OCI-LY7 (cell line): ENCODE measurements at regions not wholly inside any gene's neighbourhood (a gene's known extent, or its start where the extent isn't known, plus 50 kb on each side); places are given as distances from the start of the nearest gene placed in this dataset.

Experiments used
- BruUV-seq: library from RNA; stranded (reverse); fragments of 400-500 nt; replicated peaks from 2 replicates; lab custom pipeline; 2021; lab: Mats Ljungman, UMichigan
- CTCF ChIA-PET: fragments of 300-600 bp; sonication (Branson Sonifier 250); formaldehyde crosslinking; loops from one replicate; lab custom pipeline; 2022; ENCODE audit warnings: antibody characterized with exemption; ENCODE audit not compliant: unreplicated experiment; lab: Charles Lee
- POLR2A ChIA-PET: fragments of 300-600 bp; sonication (Branson Sonifier 250); formaldehyde crosslinking; loops from one replicate; lab custom pipeline; 2022; ENCODE audit warnings: antibody characterized with exemption; lab: Charles Lee
- DNase-seq: peaks from one replicate; pipeline ENCODE4 v3.0.0-alpha.2; 2015; ENCODE audit warnings: low spot score
- H2AFZ ChIP-seq: fragments of 200-600 bp; sonication (generic), shearing (Covaris generic); 2 replicates; pipeline ENCODE4 v1.6.1; 2014; ENCODE audit warnings: mild to moderate bottlenecking, antibody characterized with exemption, low read length, moderate library complexity
- H3K27ac ChIP-seq: fragments of 200-600 bp; sonication (generic); 2 replicates; pipeline ENCODE4 v1.5.1; 2014; ENCODE audit warnings: mixed run types, low read depth, mild to moderate bottlenecking, moderate library complexity, low read length, inconsistent platforms; ENCODE audit not compliant: poor library complexity, severe bottlenecking
- H3K36me3 ChIP-seq: fragments of 200-600 bp; sonication (generic); 2 replicates; pipeline ENCODE4 v1.6.1; 2014; ENCODE audit warnings: mild to moderate bottlenecking, antibody characterized with exemption, low read length, moderate library complexity, mixed read lengths; ENCODE audit not compliant: insufficient read depth
- H3K4me1 ChIP-seq: fragments of 200-600 bp; sonication (generic); 2 replicates; pipeline ENCODE4 v1.5.1; 2014; ENCODE audit warnings: mild to moderate bottlenecking, low read length; ENCODE audit not compliant: insufficient read depth, poor library complexity, severe bottlenecking
- H3K4me2 ChIP-seq: fragments of 200-600 bp; sonication (generic); 2 replicates; pipeline ENCODE4 v1.6.1; 2014; ENCODE audit warnings: mild to moderate bottlenecking, low read length
- H3K4me3 ChIP-seq: fragments of 200-600 bp; sonication (generic); 2 replicates; pipeline ENCODE4 v1.5.1; 2014; ENCODE audit warnings: mild to moderate bottlenecking, low read depth, low read length; ENCODE audit not compliant: poor library complexity, severe bottlenecking
- H3K79me2 ChIP-seq: fragments of 200-600 bp; sonication (generic); 2 replicates; pipeline ENCODE4 v1.6.1; 2016; ENCODE audit warnings: low read depth, mild to moderate bottlenecking, low read length, moderate library complexity, mixed read lengths; ENCODE audit not compliant: insufficient read depth
- H3K9me2 ChIP-seq: fragments of 200-600 bp; sonication (generic); 2 replicates; pipeline ENCODE4 v1.6.1; 2016; ENCODE audit warnings: mild to moderate bottlenecking, low read length, mixed read lengths; ENCODE audit not compliant: insufficient read depth
- H3K9me3 ChIP-seq: fragments of 200-600 bp; sonication (generic); 2 replicates; pipeline ENCODE4 v1.6.1; 2014; ENCODE audit warnings: mild to moderate bottlenecking, mixed run types, low read length, mixed read lengths
- H4K20me1 ChIP-seq: fragments of 200-600 bp; sonication (generic); 2 replicates; pipeline ENCODE4 v1.6.1; 2014; ENCODE audit warnings: mild to moderate bottlenecking, antibody characterized with exemption, low read length, moderate library complexity, mixed read lengths; ENCODE audit not compliant: insufficient read depth
- EZH2phosphoT487 ChIP-seq: fragments of 200-600 bp; sonication (generic); IDR thresholded peaks from 2 replicates; pipeline ENCODE4 v1.6.1; 2018; ENCODE audit warnings: low read depth, borderline replicate concordance, mild to moderate bottlenecking, mixed run types, antibody characterized with exemption, low read length, moderate library complexity, mixed read lengths
- intact Hi-C: fragments of 100-400 bp; cut with micrococcal nuclease; formaldehyde crosslinking; loops from one replicate; pipeline ENCODE4 v1.10.0; 2022; ENCODE audit not compliant: unreplicated experiment
- TF ChIP-seq, protein P1 (sequence below): fragments of 200-600 bp; sonication (generic); conservative IDR thresholded peaks from 2 replicates; pipeline ENCODE4 v1.5.1; 2014; ENCODE audit warnings: mild to moderate bottlenecking, antibody characterized with exemption, low read length, moderate library complexity, mixed read lengths

- ChIA-PET POLR2A (interaction anchor here (0.5 to 0.6 kb wide), 2 partner anchors 198 to 1099 kb away, joined by 3 to 5 read pairs; no protein-coding TSS in a partner anchor), CTCF (no interaction called here)
- Histone ChIP-seq H3K4me1 (no peaks in the 10 kb centered on the region), H3K36me3 (no peaks in the 10 kb centered on the region), H3K79me2 (no peaks in the 10 kb centered on the region), H3K27ac (no peak overlapping the region), H3K4me2 (no peak overlapping the region), H4K20me1 (no peaks in the 10 kb centered on the region), H3K9me2 (no peaks in the 10 kb centered on the region), H3K9me3 (no peaks in the 10 kb centered on the region), H3K4me3 (no peak overlapping the region), H2AFZ (no peak overlapping the region)
- no peak for DNase-seq
- no peak for TF ChIP-seq EZH2phosphoT487
- TF ChIP-seq, protein P1, sequence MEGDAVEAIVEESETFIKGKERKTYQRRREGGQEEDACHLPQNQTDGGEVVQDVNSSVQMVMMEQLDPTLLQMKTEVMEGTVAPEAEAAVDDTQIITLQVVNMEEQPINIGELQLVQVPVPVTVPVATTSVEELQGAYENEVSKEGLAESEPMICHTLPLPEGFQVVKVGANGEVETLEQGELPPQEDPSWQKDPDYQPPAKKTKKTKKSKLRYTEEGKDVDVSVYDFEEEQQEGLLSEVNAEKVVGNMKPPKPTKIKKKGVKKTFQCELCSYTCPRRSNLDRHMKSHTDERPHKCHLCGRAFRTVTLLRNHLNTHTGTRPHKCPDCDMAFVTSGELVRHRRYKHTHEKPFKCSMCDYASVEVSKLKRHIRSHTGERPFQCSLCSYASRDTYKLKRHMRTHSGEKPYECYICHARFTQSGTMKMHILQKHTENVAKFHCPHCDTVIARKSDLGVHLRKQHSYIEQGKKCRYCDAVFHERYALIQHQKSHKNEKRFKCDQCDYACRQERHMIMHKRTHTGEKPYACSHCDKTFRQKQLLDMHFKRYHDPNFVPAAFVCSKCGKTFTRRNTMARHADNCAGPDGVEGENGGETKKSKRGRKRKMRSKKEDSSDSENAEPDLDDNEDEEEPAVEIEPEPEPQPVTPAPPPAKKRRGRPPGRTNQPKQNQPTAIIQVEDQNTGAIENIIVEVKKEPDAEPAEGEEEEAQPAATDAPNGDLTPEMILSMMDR, result no peak
- intact Hi-C loops, result no loop called here
- no TSS peak for BruUV-seq
These were observed 222.8 kb downstream of the ALDH8A1 start for GRCh38 chr6:134727081-134727480.

DNA sequence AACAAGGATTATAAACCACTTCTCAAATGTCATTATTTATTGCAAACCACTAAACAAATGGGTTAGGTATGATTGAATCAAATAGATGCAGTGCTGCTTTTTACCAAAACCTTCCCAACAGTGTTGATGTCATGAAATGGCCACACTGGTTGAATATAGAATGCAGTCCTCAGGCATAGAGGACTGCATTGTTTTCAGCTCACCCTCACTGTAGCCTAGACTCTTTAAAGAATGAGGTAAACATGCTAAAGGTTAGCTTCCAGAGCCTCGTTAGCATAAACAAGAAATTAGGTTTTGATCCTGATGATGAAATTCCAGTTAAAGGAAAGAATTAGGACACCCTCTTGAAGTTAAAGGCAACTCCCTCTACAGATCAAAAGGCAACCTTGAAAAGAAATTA is 224.3 kb downstream of the ALDH8A1 start:
- no peaks in the 10 kb centered on the region for H4K20me1 ChIP-seq
- no peak overlapping the region for H3K4me3 ChIP-seq
- H3K4me2 ChIP-seq, result no peak overlapping the region
- H3K36me3 ChIP-seq, result no peaks in the 10 kb centered on the region
- no peaks in the 10 kb centered on the region for H3K9me3 ChIP-seq
- no TSS peak for BruUV-seq
- ChIA-PET POLR2A (interaction anchor here (0.5 to 0.6 kb wide), 5 partner anchors 19 to 194 kb away, joined by 3 to 4 read pairs (median 4); no protein-coding TSS in a partner anchor), CTCF (no interaction called here)
- H3K27ac ChIP-seq, result no peak overlapping the region
- intact Hi-C loops, result no loop called here
- H3K9me2 ChIP-seq, result no peaks in the 10 kb centered on the region
- H3K79me2 ChIP-seq, result no peaks in the 10 kb centered on the region
- H3K4me1 ChIP-seq, result no peaks in the 10 kb centered on the region
- TF ChIP-seq, protein P1, result no peak
- TF ChIP-seq EZH2phosphoT487, result no peak
- no peak for DNase-seq
- H2AFZ ChIP-seq, result no peak overlapping the region

- TF ChIP-seq, protein P1, result no peak
- TF ChIP-seq EZH2phosphoT487, result no peak
These were observed 225.0 kb downstream of the ALDH8A1 start for GRCh38 chr6:134724771-134725340.

More at GRCh38 chr6:134724771-134725340, 225.0 kb downstream of the ALDH8A1 start:
- no peak overlapping the region for H3K27ac ChIP-seq
- no peaks in the 10 kb centered on the region for H3K9me2 ChIP-seq
- H3K4me2 ChIP-seq, result no peak overlapping the region
- no peaks in the 10 kb centered on the region for H3K9me3 ChIP-seq
- H3K4me1 ChIP-seq, result no peaks in the 10 kb centered on the region
- H4K20me1 ChIP-seq, result no peaks in the 10 kb centered on the region
- no peak for DNase-seq
- H3K4me3 ChIP-seq, result no peak overlapping the region
- ChIA-PET POLR2A (interaction anchor here (0.5 to 0.6 kb wide), 4 partner anchors 20 to 194 kb away, joined by 3 to 4 read pairs (median 4); no protein-coding TSS in a partner anchor), CTCF (interaction anchor here (0.5 kb wide), 1 partner anchor 925 kb away, joined by 3 read pairs; no protein-coding TSS in a partner anchor)
- H3K36me3 ChIP-seq, result no peaks in the 10 kb centered on the region
- intact Hi-C loops, result no loop called here
- no peak overlapping the region for H2AFZ ChIP-seq
- BruUV-seq, result no TSS peak
- no peaks in the 10 kb centered on the region for H3K79me2 ChIP-seq
